ENCODE measurements at regions not wholly inside any gene's neighbourhood (a gene's known extent, or its start where the extent isn't known, plus 50 kb on each side); places are given as distances from the start of the nearest gene placed in this dataset.
A peak's percentile ranks its signal among the peaks of the same experiment; 100 is the strongest.

GRCh38 chr3:76377074-76377473, 591.7 kb upstream of the ZNF717 start:
- no peak for DNase-seq (ENCODE audit: low read depth)
- H3K4me3 ChIP-seq (replicated peaks; ENCODE audit: low read depth, low read length): no peak overlapping the region
- TF ChIP-seq, protein P1, sequence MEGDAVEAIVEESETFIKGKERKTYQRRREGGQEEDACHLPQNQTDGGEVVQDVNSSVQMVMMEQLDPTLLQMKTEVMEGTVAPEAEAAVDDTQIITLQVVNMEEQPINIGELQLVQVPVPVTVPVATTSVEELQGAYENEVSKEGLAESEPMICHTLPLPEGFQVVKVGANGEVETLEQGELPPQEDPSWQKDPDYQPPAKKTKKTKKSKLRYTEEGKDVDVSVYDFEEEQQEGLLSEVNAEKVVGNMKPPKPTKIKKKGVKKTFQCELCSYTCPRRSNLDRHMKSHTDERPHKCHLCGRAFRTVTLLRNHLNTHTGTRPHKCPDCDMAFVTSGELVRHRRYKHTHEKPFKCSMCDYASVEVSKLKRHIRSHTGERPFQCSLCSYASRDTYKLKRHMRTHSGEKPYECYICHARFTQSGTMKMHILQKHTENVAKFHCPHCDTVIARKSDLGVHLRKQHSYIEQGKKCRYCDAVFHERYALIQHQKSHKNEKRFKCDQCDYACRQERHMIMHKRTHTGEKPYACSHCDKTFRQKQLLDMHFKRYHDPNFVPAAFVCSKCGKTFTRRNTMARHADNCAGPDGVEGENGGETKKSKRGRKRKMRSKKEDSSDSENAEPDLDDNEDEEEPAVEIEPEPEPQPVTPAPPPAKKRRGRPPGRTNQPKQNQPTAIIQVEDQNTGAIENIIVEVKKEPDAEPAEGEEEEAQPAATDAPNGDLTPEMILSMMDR (IDR thresholded peaks at IDR 0.05; ENCODE audit: low read length, missing control alignments): no peak

- no peak for DNase-seq (ENCODE audit: low read depth)
- no peak overlapping the region for H3K4me3 ChIP-seq (replicated peaks; ENCODE audit: low read depth, low read length)
- TF ChIP-seq, protein P1 (IDR thresholded peaks at IDR 0.05; ENCODE audit: low read length, missing control alignments): no peak
Observed at GRCh38 chr3:76378789-76379188, 593.4 kb upstream of the ZNF717 start.

DNA sequence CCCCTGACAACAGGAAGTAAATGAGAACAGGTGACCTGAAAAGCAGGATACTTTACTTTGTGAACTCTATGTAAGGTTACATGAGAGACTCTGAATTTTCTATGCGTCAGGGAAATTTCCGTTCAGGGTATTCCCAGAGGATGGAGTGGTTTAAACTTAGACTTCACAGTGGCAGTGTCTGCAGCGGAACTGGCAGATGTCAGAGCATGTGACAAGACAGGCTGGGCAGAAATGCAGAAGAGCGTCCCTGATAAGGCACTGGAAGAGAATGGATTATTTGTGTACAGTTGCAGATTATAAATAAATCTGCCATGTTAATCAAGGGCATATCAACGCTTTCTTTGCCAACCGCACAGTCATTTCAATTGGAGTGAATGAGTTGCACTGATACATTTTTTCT, 598.4 kb upstream of the ZNF717 start:
- no peak overlapping the region for H3K4me3 ChIP-seq (replicated peaks; ENCODE audit: low read depth, low read length)
- no peak for DNase-seq (ENCODE audit: low read depth)
- TF ChIP-seq, protein P1 (IDR thresholded peaks at IDR 0.05; ENCODE audit: low read length, missing control alignments): no peak

DNA sequence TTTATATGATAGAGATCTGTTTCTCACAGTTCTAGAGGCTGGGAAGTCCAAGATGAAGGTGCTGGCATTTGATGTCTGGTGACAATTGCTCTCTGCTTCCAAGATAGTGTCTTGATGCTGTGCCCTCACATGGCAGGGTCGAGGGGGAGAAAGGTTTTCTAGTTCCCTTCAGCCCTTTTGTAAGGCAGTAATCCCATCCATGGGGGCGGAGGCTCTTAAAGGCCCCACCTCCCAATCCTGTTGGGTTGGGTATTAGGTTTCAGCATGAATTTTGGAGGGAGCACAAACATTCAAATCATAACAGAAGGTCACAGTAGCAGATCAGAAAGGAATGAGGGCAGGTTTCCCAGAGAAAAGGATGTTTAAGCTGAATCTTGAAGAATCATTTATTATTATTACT, 601.7 kb upstream of the ZNF717 start:
- no peak overlapping the region for H3K4me3 ChIP-seq (replicated peaks; ENCODE audit: low read depth, low read length)
- TF ChIP-seq, protein P1 (IDR thresholded peaks at IDR 0.05; ENCODE audit: low read length, missing control alignments): no peak
- no peak for DNase-seq (ENCODE audit: low read depth)

GRCh38 chr3:76400141-76400540, 614.8 kb upstream of the ZNF717 start:
- H3K4me3 ChIP-seq (replicated peaks; ENCODE audit: low read depth, low read length): no peak overlapping the region
- no peak for DNase-seq (ENCODE audit: low read depth)
- TF ChIP-seq, protein P1 (IDR thresholded peaks at IDR 0.05; ENCODE audit: low read length, missing control alignments): no peak

DNA sequence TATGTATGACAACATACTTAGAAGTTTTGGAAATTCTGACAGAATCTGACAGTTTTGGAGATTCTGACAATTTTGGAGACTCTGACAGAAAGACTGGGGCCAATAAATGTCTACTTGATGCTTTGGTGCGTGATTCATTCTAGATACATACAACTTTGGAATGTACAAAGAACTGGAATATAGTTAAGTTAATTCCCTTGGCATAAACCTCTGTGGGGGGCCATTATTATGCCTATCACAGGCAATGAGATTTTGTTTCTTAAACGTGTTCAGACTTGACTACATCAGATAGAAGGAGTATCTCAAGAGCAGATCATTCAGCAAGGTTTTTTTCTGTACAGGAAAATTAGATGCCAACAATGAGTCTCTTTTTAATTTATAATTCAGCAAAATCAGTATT, 617.6 kb upstream of the ZNF717 start:
- H3K4me3 ChIP-seq (replicated peaks; ENCODE audit: low read depth, low read length): no peak overlapping the region
- TF ChIP-seq, protein P1 (IDR thresholded peaks at IDR 0.05; ENCODE audit: low read length, missing control alignments): no peak
- no peak for DNase-seq (ENCODE audit: low read depth)

DNA sequence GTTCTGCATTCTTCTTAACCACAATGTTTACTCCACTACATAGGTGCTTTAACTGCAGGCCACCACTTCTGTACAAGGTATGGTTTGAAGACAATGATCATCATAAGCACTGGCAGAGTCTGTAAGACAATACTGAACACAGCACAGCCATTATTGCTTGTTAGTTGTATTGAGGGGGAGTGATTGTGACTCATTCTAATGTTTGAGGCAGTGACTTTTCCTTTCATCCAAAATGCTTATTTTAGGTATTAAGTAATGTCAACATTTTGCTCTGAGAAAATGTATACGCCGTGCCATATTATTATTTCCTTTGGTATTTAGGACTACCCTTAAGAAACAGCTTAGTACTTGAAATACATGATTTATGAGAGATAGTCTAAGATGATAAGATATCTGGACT, 618.2 kb upstream of the ZNF717 start:
- peak; percentile 11 for DNase-seq (ENCODE audit: low read depth)
- H3K4me3 ChIP-seq (replicated peaks; ENCODE audit: low read depth, low read length): no peak overlapping the region
- TF ChIP-seq, protein P1 (IDR thresholded peaks at IDR 0.05; ENCODE audit: low read length, missing control alignments): no peak
